Esophagus muscularis mucosa (tissue), 4 donors: ENCODE measurements at regions not wholly inside any gene's neighbourhood (a gene's known extent, or its start where the extent isn't known, plus 50 kb on each side); places are given as distances from the start of the nearest gene placed in this dataset.

Experiments
- DNase-seq: peaks from one replicate; pipeline ENCODE4 v3.0.0-alpha.2; 2017; ENCODE audit errors: extremely low spot score
- H3K27ac ChIP-seq, 4 donors: fragments of 200-600 bp; sonication (generic); replicated peaks in 1 of 4; 1 replicate in 3 of 4; 2 replicates in 1 of 4; pipeline ENCODE4 v1.5.1; 2016 to 2019; ENCODE audit warnings: mild to moderate bottlenecking in 1 of 4
- H3K27me3 ChIP-seq, 4 donors: fragments of 200-600 bp; sonication (generic); one replicate each; pipeline versions ENCODE4 v1.5.1 to v1.6.0; 2016 to 2019
- H3K36me3 ChIP-seq, 4 donors: fragments of 200-600 bp; sonication (generic); one replicate each; pipeline ENCODE4 v1.5.1; 2016 to 2019
- H3K4me1 ChIP-seq, 4 donors: fragments of 200-600 bp; sonication (generic); one replicate each; pipeline ENCODE4 v1.5.1; 2016 to 2019
- H3K4me3 ChIP-seq, 4 donors: fragments of 200-600 bp; sonication (generic); 1 replicate in 2 of 4; 2 replicates in 2 of 4; pipeline ENCODE4 v1.5.1; 2016 to 2019; ENCODE audit warnings: mild to moderate bottlenecking in 4 of 4, moderate library complexity in 1 of 4
- H3K9me3 ChIP-seq, 4 donors: fragments of 200-600 bp; sonication (generic); 1 replicate in 3 of 4; 2 replicates in 1 of 4; pipeline ENCODE4 v1.5.1; 2016 to 2019
- CTCF ChIP-seq, 3 experiments: fragments of 200-600 bp in 2 of 3; fragments of 450-650 bp in 1 of 3; sonication (generic) in 2 of 3; IDR thresholded peaks; one replicate each; pipeline ENCODE4 v1.5.1; 2017 to 2019; ENCODE audit warnings: antibody characterized with exemption in 3 of 3, mild to moderate bottlenecking in 2 of 3, moderate library complexity in 1 of 3
- EP300 ChIP-seq: sonication (generic); formaldehyde crosslinking; IDR thresholded peaks from one replicate; pipeline ENCODE4 v1.6.1; 2017; ENCODE audit warnings: antibody characterized with exemption
- POLR2A ChIP-seq: fragments of 450-650 bp; IDR thresholded peaks from one replicate; pipeline ENCODE4 v1.6.1; 2017; ENCODE audit warnings: antibody characterized with exemption, moderate library complexity, mild to moderate bottlenecking, low read depth
- POLR2AphosphoS5 ChIP-seq, 2 donors: sonication (generic); formaldehyde crosslinking; IDR thresholded peaks; one replicate each; pipeline ENCODE4 v1.6.1; 2017; ENCODE audit warnings: antibody characterized with exemption in 2 of 2
- WGBS: methylation state at CpG from one replicate; pipeline ENCODE4 v1.1.5; 2018; 5-methylcytosine and 5-hydroxymethylcytosine counted together
- intact Hi-C: fragments of 100-400 bp; cut with DNase I; formaldehyde crosslinking; loops from one replicate; pipeline ENCODE4 v1.15.1; 2023

GRCh38 chr12:58233886-58234285 lies 292.5 kb downstream of the ATP23 start:
- 93% methylated on average over 2 of the region's 2 CpGs for WGBS
- H3K4me1 ChIP-seq = no peaks in the 10 kb centered on the region
- no peaks in the 10 kb centered on the region for H3K27me3 ChIP-seq
- no peak overlapping the region for H3K27ac ChIP-seq
- intact Hi-C loops = no loop called here
- no peak overlapping the region for H3K4me3 ChIP-seq
- TF ChIP-seq EP300 (no peak), POLR2AphosphoS5 (IDR thresholded peaks at IDR 0.05) (no peak), CTCF (IDR thresholded peaks at IDR 0.05) (no peak), POLR2A (no peak)
- H3K36me3 ChIP-seq = no peaks in the 10 kb centered on the region
- DNase-seq = no peak
- no peaks in the 10 kb centered on the region for H3K9me3 ChIP-seq

GRCh38 chr12:58238411-58238810 lies 297.0 kb downstream of the ATP23 start:
- H3K4me1 ChIP-seq = no peaks in the 10 kb centered on the region
- no peak overlapping the region for H3K4me3 ChIP-seq
- intact Hi-C loops = no loop called here
- WGBS = 82% methylated on average over 3 of the region's 3 CpGs
- no peak for DNase-seq
- H3K27me3 ChIP-seq = no peaks in the 10 kb centered on the region
- H3K9me3 ChIP-seq = no peaks in the 10 kb centered on the region
- TF ChIP-seq POLR2A (no peak), EP300 (no peak), CTCF (IDR thresholded peaks at IDR 0.05) (no peak), POLR2AphosphoS5 (IDR thresholded peaks at IDR 0.05) (no peak)
- H3K36me3 ChIP-seq = no peaks in the 10 kb centered on the region
- no peak overlapping the region for H3K27ac ChIP-seq

- 90% methylated on average over 5 of the region's 5 CpGs for WGBS
- no peaks in the 10 kb centered on the region for H3K4me1 ChIP-seq
- no peaks in the 10 kb centered on the region for H3K9me3 ChIP-seq
- H3K27ac ChIP-seq = no peak overlapping the region
- intact Hi-C loops = no loop called here
- TF ChIP-seq EP300 (no peak), POLR2AphosphoS5 (IDR thresholded peaks at IDR 0.05) (no peak), CTCF (IDR thresholded peaks at IDR 0.05) (no peak), POLR2A (no peak)
- no peak for DNase-seq
- H3K4me3 ChIP-seq = no peak overlapping the region
- H3K36me3 ChIP-seq = no peaks in the 10 kb centered on the region
- no peaks in the 10 kb centered on the region for H3K27me3 ChIP-seq
These were observed 299.7 kb downstream of the ATP23 start for GRCh38 chr12:58241099-58241498.

- H3K27ac ChIP-seq = no peak overlapping the region
- WGBS = 45% methylated on average over 4 of the region's 4 CpGs
- DNase-seq = no peak
- no peak overlapping the region for H3K4me3 ChIP-seq
- no peaks in the 10 kb centered on the region for H3K27me3 ChIP-seq
- intact Hi-C loops = no loop called here
- no peaks in the 10 kb centered on the region for H3K36me3 ChIP-seq
- H3K9me3 ChIP-seq = no peaks in the 10 kb centered on the region
- no peaks in the 10 kb centered on the region for H3K4me1 ChIP-seq
- TF ChIP-seq POLR2AphosphoS5 (IDR thresholded peaks at IDR 0.05) (no peak), EP300 (no peak), CTCF (IDR thresholded peaks at IDR 0.05) (no peak), POLR2A (no peak)
These were observed 301.6 kb downstream of the ATP23 start for GRCh38 chr12:58242796-58243630.
